ENCODE measurements at regions not wholly inside any gene's neighbourhood (a gene's known extent, or its start where the extent isn't known, plus 50 kb on each side); places are given as distances from the start of the nearest gene placed in this dataset.

GRCh38 chr21:19987671-19988070 is 1010.5 kb upstream of the NCAM2 start:
- Histone ChIP-seq H3K36me3 (no peaks in the 10 kb centered on the region), H3K27me3 (no peaks in the 10 kb centered on the region), H3K4me3 (no peak overlapping the region), H3K9me3 (peaks cover 0 to 17% (median 0%) of the 10 kb centered on the region in 12 donors), H3K27ac (no peak overlapping the region), H3K4me1 (no peaks in the 10 kb centered on the region)
- ATAC-seq = no peak
- DNase-seq = no peak
- no peak for TF ChIP-seq CTCF (IDR thresholded peaks at IDR 0.05)
- TF ChIP-seq POLR2A (IDR thresholded peaks at IDR 0.05) = no peak
- 69 to 82% (median 81%) methylated on average over 4 of the region's 4 CpGs for WGBS, 4 donors
- intact Hi-C loops (cut with DNase I) = no loop called here

GRCh38 chr21:19992540-19992939 is 1005.7 kb upstream of the NCAM2 start:
- H3K36me3 ChIP-seq = no peaks in the 10 kb centered on the region
- no peak for DNase-seq
- no peak overlapping the region for H3K27ac ChIP-seq
- ATAC-seq = no peak
- no peaks in the 10 kb centered on the region for H3K27me3 ChIP-seq
- no peak overlapping the region for H3K4me3 ChIP-seq
- intact Hi-C loops (cut with DNase I) = no loop called here
- peaks cover 0 to 21% (median 0%) of the 10 kb centered on the region in 12 donors for H3K9me3 ChIP-seq
- H3K4me1 ChIP-seq = no peaks in the 10 kb centered on the region
- no peak for TF ChIP-seq CTCF (IDR thresholded peaks at IDR 0.05)
- TF ChIP-seq POLR2A (IDR thresholded peaks at IDR 0.05) = no peak

GRCh38 chr21:19993268-19993667 is 1004.9 kb upstream of the NCAM2 start:
- no peaks in the 10 kb centered on the region for H3K27me3 ChIP-seq
- ATAC-seq (no peak), DNase-seq (no peak)
- no peak overlapping the region for H3K27ac ChIP-seq
- no peaks in the 10 kb centered on the region for H3K4me1 ChIP-seq
- TF ChIP-seq CTCF (IDR thresholded peaks at IDR 0.05) (no peak), POLR2A (IDR thresholded peaks at IDR 0.05) (no peak)
- WGBS, 4 donors = 63 to 77% (median 69%) methylated on average over 4 of the region's 4 CpGs
- intact Hi-C loops (cut with DNase I) = no loop called here
- no peak overlapping the region for H3K4me3 ChIP-seq
- no peaks in the 10 kb centered on the region for H3K36me3 ChIP-seq
- peaks cover 0 to 21% (median 0%) of the 10 kb centered on the region in 12 donors for H3K9me3 ChIP-seq

GRCh38 chr21:19995253-19995652 is 1003.0 kb upstream of the NCAM2 start:
- intact Hi-C loops (cut with DNase I) = no loop called here
- H3K27me3 ChIP-seq = no peaks in the 10 kb centered on the region
- H3K9me3 ChIP-seq = peaks cover 0 to 10% (median 0%) of the 10 kb centered on the region in 12 donors
- DNase-seq (no peak), ATAC-seq (no peak)
- TF ChIP-seq POLR2A (IDR thresholded peaks at IDR 0.05) = no peak
- TF ChIP-seq CTCF (IDR thresholded peaks at IDR 0.05) = no peak
- WGBS, 4 donors = 65 to 71% (median 67%) methylated on average over 7 of the region's 7 CpGs
- H3K27ac ChIP-seq = no peak overlapping the region
- no peak overlapping the region for H3K4me3 ChIP-seq
- H3K36me3 ChIP-seq = no peaks in the 10 kb centered on the region
- no peaks in the 10 kb centered on the region for H3K4me1 ChIP-seq

Data from heart left ventricle (tissue), 16 donors.